ENCODE measurements at regions not wholly inside any gene's neighbourhood (a gene's known extent, or its start where the extent isn't known, plus 50 kb on each side); places are given as distances from the start of the nearest gene placed in this dataset.
"Not testable (repeated sequence)": the region's sequence is repeated elsewhere in the genome, so short reads cannot be mapped to it uniquely, and the experiment has no call there.

DNA sequence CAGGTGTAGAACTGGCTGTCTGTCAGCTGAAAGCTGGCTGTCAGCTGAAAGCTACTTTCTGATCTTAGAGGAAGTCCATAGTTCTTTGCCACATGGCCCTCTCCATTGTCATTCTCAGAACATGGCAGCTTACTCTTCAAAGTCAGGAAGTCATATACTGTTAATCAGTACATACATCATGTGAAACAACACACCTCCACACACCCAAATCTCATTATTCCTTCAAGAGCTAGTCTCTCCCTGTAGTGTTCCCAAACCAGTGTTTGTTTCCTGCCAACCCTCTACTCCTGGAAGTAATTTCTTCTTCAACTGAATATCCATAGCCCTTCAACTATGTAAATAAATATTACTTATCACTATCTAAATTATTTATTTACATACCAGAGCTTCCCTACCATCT lies 58.9 kb downstream of the OR5AK2 start:
- no peak for DNase-seq

DNA sequence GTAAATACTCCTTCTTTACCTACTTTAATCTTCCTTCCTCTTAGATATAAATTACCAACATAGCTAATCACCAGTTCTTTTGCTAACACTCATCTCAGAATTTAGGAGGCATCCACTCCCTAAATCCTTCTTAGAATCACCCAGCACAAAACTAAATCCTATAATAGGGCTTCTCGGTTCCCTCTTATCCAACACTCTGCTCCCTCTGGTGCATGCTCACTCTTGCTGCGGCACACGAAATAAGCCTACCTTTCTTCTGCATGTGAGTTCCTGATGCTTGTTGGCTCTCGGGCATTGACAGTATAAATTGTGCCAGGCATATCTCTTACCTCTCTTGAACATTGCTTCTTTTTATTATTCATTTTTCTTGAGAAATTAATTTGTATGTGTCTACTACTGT lies 61.0 kb downstream of the OR5AK2 start:
- no peak for DNase-seq

DNA sequence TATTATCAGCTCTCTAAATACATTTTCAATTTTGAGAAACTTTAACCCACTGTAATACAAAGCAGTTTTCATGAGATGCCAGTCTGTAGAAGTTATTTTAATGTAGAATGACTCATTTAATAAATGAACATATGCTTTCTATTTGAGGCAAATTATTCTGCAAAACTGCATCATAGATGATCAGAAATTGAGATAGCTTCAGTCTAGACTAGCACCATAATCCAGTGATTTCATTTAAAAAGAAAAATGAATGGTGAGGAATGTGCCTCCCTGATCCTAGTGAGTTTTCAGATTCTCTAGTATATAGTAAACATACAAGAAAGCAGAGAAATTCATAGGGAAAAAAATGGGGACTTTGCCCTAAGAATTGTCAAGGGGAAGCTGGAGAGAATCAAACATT lies 66.1 kb downstream of the OR5AK2 start:
- DNase-seq: no peak

DNA sequence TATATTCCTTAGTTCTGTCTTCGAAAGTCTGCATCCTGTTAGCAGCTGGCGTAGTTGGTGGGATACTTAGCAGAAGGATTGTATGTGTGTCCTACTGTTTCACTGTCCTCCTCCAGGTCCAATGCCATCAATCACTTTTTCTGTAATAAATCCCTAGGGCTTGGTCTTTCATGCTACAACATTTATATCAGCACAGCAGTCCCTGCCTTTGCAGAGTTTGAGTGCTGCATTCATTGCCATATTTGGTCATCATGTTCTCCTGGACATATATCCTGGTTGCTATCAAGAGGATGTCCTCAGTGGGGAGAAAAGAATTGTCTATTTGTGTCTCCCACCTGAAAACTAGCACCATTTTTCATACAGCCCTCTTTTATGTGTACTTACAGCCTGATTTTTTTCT lies 67.0 kb downstream of the OR5AK2 start:
- DNase-seq: no peak

DNA sequence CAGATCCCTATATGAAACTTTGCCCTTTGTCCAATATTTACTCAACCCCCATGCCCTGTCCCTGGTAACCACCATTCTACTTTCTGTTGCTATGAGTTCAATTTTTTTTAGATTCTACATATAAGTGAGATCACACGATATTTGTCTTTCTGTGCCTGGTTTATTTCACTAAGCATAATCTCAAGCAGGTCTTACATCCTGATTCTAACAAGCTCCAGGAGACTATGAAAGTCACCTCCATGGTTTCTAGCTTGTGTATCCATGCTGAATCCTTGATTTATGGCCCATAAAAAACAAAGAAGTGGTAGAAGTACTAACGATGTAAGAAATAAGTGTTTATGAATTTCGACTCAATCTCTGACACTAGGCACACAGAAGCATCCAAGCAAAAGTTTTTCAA lies 68.0 kb downstream of the OR5AK2 start:
- no peak for DNase-seq

DNA sequence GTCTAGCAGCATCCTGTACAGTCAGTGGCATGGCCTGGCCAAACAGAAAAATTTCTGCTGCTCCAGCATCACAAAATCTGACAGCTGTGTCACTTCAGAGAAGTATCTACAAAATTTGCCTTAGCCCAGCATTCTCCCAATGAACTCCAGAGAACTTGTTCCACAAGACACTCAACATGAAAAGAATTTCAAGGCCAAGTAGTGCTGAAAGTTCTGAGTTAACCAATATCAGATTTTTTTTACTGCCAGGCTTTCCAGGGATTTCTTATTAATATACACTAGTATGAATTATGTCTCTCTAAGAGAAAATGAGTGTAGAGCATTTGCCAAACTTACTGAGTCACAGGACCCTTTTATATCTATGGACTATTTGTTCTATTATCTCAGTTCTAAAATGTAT lies 68.8 kb downstream of the OR5AK2 start:
- no peak for DNase-seq

DNA sequence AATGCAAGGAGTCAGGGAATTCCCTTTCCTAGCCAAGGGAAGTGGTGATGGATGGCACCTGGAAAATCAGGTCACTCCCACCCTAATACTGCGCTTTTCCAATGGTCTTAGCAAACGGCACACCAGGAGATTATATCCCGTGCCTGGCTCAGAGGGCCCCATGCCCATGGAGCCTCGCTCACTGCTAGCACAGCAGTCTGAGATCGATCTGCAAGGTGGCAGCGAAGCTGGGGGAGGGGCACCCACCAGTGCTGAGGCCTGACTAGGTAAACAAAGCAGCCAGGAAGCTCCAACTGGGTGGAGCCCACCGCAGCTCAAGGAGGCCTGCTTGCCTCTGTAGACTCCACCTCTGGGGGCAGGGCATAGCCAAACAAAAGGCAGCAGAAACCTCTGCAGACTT lies 74.2 kb downstream of the OR5AK2 start:
- DNase-seq: not testable (repeated sequence)

DNA sequence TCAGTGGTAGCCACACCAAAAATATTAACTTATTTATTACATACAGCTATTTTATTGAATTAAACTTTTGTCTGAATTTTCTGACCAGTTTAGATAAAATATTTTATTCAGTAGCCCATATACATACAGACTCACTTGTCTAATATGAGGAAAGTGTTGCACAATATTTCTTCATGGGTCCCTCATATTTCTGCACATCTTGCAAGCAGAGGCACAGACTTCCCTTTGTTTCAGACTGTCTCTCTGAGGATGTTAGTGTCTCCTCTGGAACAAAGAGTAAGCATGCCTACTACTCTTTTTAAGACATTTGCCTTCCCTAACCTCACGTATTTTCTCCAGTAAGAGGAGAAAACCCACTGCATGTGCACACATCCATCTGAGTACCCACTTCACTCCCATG lies 81.2 kb downstream of the OR5AK2 start:
- no peak for DNase-seq

DNA sequence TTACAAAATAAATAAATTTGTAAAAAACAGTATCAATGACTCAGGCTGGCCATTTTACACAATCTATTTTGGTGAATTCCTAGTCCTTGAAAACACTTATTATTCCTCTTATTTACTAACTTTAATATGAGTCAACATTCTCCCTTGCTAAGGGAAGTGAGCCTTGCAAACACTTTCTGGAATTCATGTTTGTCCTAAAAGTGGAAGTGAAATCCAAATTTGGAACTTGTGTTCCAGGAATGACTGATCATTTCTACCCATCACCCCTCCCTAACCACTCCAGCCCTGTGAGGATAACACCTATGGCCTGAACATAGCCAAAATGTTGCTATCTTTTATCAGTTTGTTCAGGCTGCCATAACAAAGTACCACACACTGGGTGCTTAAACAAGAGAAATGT lies 83.1 kb downstream of the OR5AK2 start:
- no peak for DNase-seq

DNA sequence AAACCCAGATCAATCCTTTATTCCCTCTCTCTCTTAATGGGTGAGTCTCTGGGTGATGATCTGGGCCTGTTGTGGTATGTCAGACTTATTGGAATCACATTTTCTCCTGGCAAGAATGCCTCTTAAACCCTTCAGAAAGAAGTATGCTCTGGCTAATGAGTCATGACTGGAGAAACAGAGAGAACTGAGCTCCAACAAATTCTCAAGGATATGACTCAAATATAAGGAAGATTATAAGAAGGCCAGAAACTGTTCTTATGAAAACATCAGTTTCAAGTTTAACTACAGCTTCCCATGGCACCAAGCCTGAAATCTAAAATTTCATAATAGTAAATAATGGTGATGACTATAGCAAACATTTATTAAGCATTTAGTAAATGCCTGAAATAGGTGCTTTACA lies 83.9 kb downstream of the OR5AK2 start:
- no peak for DNase-seq

DNA sequence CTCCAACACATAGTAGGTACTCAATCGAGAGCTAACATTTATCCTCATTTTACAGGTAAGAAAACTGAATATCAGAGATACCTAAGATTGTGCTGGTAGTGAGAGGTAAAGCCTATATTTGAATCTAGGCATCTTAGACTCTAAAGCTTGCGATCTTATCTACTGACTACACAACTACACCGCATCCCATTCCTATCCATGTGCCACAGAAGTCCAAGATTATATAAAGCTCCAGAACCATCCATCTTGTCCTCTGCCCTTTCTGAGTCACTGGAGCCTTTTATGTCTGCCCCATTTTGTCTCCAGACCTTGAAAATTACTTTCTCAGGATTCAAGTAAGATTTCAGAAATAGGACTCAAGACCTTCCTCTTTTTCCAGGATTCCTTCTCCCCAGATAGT lies 84.4 kb downstream of the OR5AK2 start:
- no peak for DNase-seq

DNA sequence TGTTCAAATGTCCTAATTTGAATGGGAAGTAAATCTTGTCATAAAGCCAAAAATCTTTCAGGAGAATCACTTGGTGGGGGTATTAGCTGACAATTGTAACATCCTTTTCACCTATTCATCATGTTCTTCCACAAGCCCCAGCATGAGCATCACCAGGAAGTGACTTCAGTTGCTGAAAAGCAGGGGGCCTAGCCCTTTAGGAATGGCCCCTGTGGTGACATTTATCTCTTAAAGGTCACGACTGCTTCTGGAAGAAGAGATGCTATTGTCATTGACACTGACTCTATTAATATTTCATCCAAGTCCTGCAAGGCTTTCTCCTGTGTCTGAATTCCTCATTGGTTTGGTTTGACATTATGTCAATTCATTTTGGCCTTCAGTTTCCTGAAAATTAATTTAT lies 92.6 kb downstream of the OR5AK2 start:
- no peak for DNase-seq

DNA sequence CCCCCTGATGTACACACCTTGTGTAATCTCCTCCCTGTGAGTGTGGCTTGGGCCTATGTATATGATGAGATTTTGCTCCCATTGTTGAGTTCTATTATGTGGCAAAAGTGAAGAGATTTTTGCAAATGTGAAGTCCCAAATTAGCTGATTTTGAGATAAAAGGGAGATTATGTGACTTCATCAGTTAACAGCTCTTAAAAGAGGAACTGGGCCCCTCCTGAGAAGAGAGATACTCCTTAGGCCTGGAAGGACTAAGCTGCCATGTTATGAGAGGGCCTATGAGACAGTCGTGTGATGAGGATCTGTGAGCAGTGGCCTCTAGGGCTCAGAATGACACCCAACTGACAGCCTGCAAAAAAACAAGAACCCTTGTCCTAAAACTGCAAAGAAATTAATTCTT lies 93.4 kb downstream of the OR5AK2 start:
- DNase-seq: no peak

DNA sequence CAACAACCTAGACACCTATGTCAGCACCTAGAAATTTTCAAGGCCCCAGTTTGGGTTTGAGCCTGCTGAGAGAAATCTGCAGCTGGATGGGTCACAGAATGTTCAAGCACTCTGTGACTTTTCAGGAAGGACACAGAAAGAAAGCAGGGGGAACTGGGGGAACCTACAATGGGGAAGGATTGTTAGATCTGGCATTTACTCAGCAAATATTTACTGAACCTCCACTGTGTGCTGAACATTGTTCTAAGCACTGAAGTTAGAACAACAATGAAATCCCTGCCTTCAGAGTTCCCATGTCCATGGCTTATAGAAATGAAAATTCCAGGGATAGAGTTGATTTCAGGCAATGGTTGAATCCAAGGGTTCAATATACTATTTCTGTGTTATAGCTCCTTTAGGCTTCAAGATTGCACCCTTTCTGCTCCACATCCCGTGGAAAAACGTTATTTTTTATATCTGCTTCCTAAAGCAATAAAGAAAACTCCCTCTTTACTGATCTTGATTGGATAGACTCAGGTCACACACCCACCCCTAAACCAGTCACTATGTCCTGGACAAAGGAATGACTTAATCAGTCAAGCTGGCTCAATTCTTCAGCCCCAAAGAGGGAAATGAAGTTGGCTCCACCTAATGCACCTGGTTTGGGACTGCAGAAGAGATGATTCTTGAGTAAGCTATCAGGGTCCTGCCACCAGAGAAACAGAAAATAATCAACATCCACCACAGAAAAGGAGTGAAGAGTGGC lies 95.1 kb downstream of the OR5AK2 start:
- no peak for DNase-seq

DNA sequence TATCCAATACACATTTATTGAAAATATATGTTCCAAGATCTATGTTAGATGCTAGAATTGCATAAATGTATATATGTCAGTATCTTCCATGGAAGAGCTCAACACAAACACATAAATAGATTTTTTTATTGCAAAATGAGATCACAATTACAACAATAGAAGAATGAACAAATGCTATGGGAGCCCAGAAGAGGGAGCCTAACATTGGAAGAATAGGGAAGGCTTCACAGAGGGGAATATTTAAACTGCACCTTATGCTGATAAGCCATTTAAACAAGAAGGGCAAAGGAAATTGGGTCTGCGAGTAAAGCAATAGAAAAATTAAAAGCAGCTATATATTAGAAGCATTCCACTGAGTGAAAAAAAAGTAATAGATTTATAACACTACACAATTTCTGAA lies 96.1 kb upstream of the LRRC55 start:
- DNase-seq: no peak

DNA sequence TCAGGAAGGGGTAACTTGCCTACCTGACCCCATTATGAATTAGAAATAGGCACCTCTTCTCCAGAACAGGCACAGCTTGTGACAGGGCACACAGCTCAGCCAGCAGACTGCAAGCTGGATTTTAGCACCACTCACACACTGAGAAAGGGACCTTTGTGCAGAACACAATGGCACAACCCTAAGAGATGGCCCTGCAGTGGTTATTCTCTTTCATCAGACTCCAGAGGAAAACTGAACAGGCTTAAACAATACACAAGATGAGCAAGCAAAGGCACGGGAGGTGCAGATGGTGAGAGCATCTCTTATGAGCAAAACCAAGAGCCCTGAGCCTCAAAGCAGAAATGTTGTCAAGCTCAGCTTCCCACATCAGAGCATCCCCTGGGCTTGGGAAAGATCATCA lies 93.8 kb upstream of the LRRC55 start:
- DNase-seq: no peak

DNA sequence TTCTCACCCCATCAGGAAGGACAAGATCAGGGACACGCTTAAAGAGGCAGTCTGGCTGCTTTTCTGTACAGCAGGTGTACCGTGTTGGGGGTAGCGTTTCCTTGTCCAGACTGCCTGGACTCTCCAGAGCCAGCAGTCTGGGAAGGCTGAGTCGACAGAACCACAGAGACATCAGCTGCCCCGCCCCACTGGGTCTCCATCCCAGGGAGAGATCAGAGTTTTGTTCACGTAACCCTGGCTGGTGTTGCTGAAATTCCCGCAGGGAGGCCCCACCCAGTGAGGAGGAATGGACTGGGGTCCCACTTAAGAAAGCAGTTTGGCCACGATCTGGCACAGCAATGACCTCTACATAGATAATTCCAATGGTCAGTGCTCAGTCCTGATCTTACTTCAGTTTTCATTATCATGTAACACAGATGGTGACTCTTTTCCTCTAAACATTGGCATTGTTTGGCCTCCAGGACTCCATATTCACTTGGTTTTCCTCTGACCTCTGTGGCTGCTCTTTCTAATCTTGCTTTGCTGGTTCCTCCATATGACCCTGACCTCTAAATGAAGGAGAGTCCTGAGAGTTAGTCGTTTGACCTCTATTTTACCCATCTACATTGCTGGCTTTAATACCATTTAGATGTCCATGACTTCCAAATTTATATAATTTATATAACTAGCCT lies 89.6 kb upstream of the LRRC55 start:
- DNase-seq: no peak

DNA sequence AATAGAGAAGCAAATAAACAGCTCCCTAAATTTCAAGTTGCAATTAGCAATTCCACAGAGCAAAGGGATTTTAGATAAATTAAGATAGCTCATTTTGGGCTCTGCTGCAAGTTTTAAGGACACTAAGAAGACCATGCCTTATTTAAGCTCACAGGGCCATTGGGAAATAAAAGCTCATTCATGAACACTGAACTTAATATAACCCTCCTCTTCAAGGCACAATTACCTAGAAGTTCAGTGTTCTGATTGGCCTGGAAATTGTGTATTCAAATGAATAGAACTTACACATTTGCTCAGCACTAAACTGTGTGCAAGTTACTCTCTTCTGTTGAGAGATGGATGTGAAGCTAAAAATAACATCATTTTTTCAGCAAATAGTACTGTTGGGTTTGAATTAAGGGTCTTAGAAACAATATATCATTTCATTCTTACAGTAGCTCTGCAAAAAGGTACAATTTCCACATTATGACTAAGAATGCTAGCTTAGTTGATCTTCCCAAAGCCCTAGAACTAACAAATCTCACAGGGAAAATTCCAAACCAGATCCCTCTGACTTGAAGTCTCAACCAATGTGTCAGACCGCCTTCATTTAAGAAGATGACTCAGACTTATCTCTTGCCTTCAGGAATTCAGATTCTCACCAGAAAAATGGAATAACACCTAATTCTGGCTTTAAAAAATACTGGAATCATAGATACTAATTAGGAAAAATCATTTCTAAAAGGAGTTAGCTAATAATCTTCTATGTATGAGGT lies 87.4 kb upstream of the LRRC55 start:
- no peak for DNase-seq

DNA sequence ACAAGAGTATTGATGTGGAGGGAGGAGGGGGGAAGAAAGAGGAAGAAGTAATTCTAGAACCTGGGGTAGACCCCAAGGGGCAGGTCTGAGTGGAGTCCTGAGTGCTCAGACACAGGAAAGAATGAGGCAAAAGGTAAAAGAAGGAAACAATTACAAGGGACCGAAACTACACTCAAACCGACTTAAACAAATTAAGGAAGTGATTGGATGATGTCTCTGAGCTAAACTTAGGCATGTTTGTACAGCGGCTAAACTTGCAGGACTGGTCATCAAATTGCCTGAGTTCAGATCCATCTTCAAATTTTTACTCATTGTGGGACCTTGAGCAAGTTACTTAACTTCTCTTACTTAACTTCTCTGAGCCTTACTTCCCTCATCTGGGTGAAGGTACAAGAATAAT lies 86.3 kb upstream of the LRRC55 start:
- DNase-seq: no peak

DNA sequence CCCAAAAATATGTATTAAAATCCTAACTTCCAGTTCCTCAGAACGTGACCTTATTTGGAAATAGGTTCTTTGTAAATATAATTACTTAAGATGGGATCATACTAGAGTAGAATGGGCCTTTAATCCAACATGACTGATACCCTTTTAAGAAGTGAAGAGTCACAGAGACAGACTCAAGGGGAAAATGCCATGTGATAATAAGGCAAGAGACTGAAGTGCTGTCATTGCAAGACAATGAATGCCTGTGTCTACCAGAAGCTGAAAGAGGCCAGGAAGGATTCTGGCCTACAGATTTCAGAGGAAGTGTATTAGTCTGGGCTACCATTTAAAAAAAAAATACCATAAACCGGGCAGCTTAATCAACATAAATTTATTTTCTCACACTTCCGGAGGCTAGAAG lies 85.9 kb upstream of the LRRC55 start:
- no peak for DNase-seq

DNA sequence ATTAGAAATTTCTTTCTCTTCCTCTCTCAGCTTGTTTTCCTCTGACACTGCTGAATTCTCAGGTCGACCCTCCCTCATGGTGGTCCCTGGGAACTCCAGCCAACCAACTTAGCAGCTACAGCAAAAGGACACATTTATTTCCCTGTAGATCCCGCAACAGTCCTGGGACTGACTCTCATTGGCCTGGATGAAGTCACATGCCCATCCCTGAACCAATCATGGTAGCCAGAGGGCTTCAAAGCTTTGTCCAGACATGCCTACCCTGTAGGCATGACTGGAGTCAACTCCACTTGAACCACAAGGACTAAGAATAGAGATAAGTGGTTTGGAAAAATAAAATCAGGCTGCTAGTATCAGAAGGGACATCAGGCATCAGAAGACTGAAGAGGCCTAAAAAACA lies 84.6 kb upstream of the LRRC55 start:
- no peak for DNase-seq

DNA sequence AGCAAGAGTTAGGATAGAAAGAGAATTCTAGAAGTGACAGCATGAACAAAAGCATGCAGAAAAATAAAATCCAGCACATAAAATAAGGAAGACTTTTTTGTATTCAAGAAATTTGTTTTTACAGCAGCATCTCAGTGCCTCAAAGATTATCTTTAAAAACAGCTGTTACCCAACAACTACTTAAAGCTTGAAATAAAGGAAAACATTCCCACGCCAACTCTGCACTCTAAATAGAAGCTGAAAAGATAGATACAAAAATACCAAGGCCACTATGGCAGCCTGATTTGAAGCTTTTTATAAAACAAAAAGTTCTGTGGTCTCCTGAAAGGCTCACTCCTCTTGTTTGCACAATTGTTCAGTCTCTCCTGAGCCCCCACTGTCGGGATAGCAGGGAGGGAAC lies 83.6 kb upstream of the LRRC55 start:
- DNase-seq: no peak

DNA sequence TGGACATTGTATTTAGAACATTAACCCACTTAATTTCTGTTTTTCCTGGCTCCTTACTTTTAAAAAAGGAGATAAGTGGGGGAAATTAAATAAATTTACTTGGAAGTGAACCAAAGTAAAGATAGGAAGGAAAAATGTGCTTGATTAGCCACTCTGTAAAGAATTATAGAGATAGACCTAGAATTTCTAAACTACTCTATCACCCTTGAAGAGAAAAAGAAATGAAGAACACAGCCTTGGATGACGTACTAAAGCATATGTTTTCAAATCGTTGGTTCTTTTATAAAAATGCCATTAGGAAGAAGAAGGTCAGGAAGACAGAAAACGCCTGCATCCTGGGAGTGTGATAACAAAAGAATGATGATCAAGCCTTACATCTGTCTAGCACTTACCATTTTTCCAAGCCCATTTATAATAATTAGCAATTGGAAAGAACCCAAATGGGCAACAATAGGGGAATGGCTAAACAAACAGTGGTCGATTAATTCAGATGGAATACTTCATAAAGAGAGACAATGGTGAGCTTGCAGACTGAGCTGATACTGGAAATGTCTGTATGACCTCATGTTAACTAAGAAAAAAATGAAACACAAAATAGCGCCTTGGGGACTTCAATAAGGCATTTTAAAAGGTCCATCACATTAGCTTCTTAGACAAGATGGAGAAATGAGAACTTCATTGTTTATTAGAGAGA lies 81.0 kb upstream of the LRRC55 start:
- DNase-seq: peak; percentile 40 to 77

Measured in NCI-H1930 (cell line).